T-cell (primary cell): ENCODE measurements at regions not wholly inside any gene's neighbourhood (a gene's known extent, or its start where the extent isn't known, plus 50 kb on each side); places are given as distances from the start of the nearest gene placed in this dataset.

Experiments
- ATAC-seq, 4 experiments: fragments of 200-7000 bp in 3 of 4; fragments of 150-1000 bp in 1 of 4; cut with Tn5 transposase; replicated peaks in 1 of 4; 1 replicate in 3 of 4; 2 replicates in 1 of 4; pipeline ENCODE4 v1.10.0; 2021; ENCODE audit warnings: moderate library complexity in 3 of 4, mild to moderate bottlenecking in 2 of 4, moderate number of reproducible peaks in 1 of 4
- CTCF ChIA-PET, 2 donors: fragments of 300-600 bp; sonication (Branson Sonifier 250); formaldehyde crosslinking; loops; one replicate each; lab custom pipeline; 2022; ENCODE audit warnings: antibody characterized with exemption in 2 of 2; lab: Charles Lee
- POLR2A ChIA-PET, 2 donors: fragments of 300-600 bp; sonication (Branson Sonifier 250); formaldehyde crosslinking; loops; one replicate each; lab custom pipeline; 2022; ENCODE audit warnings: antibody characterized with exemption in 2 of 2; lab: Charles Lee
- DNase-seq, 35 experiments: peaks; one replicate each; pipeline versions ENCODE4 v3.0.0 to v3.0.0-alpha.2; 2013 to 2023
- H3K27ac ChIP-seq: one replicate; pipeline ENCODE4 v1.5.1; 2013; ENCODE audit warnings: low read length
- H3K27me3 ChIP-seq, 2 experiments: replicated peaks in 1 of 2; 1 replicate in 1 of 2; 2 replicates in 1 of 2; pipeline versions ENCODE4 v1.6.1 to v1.7.0; 2013; ENCODE audit warnings: low read length in 1 of 2, mixed read lengths in 1 of 2; ENCODE audit not compliant: control insufficient read depth in 2 of 2, insufficient read depth in 2 of 2; ENCODE audit errors: extremely low read depth in 1 of 2
- H3K36me3 ChIP-seq, 2 donors: 1 replicate in 1 of 2; 2 replicates in 1 of 2; pipeline versions ENCODE4 v1.6.1 to v1.7.0; 2013; ENCODE audit warnings: low read length in 1 of 2; ENCODE audit not compliant: control insufficient read depth in 2 of 2, insufficient read depth in 1 of 2; ENCODE audit errors: extremely low read depth in 1 of 2
- H3K4me1 ChIP-seq, 2 experiments: 1 replicate in 1 of 2; 2 replicates in 1 of 2; pipeline versions ENCODE4 v1.6.1 to v1.7.0; 2013; ENCODE audit warnings: low read length in 2 of 2, mixed read lengths in 1 of 2; ENCODE audit not compliant: insufficient read depth in 2 of 2, control insufficient read depth in 1 of 2; ENCODE audit errors: extremely low read depth in 1 of 2
- H3K4me3 ChIP-seq, 2 donors: 1 replicate in 1 of 2; 2 replicates in 1 of 2; pipeline versions ENCODE4 v1.5.1 to v1.7.0; 2013; ENCODE audit warnings: mild to moderate bottlenecking in 2 of 2, low read length in 1 of 2, moderate library complexity in 1 of 2; ENCODE audit not compliant: control insufficient read depth in 1 of 2; ENCODE audit errors: extremely low read depth in 1 of 2
- H3K9me3 ChIP-seq: 2 replicates; pipeline ENCODE4 v1.7.0; 2013
- H3K27ac Mint-ChIP-seq, 2 donors: one replicate each; pipeline ENCODE4 v1.8.0; 2020 to 2021; ENCODE audit warnings: mild to moderate bottlenecking in 2 of 2, mixed read lengths in 2 of 2
- H3K27me3 Mint-ChIP-seq, 2 donors: one replicate each; pipeline ENCODE4 v1.8.0; 2021 to 2022; ENCODE audit warnings: mixed read lengths in 2 of 2
- H3K36me3 Mint-ChIP-seq: one replicate; pipeline ENCODE4 v1.8.0; 2021; ENCODE audit warnings: mixed read lengths
- H3K4me1 Mint-ChIP-seq, 3 donors: one replicate each; pipeline ENCODE4 v1.8.0; 2020 to 2022; ENCODE audit warnings: mixed read lengths in 3 of 3, mild to moderate bottlenecking in 1 of 3
- H3K4me3 Mint-ChIP-seq, 3 donors: one replicate each; pipeline ENCODE4 v1.8.0; 2020 to 2022; ENCODE audit warnings: mild to moderate bottlenecking in 3 of 3, mixed read lengths in 3 of 3, moderate library complexity in 3 of 3
- H3K9me3 Mint-ChIP-seq, 3 donors: one replicate each; pipeline ENCODE4 v1.8.0; 2020 to 2022; ENCODE audit warnings: mixed read lengths in 3 of 3
- whole genome bisulfite sequencing: methylation state at CpG from one replicate; pipeline ENCODE4 v1.1.5; 2013; ENCODE audit warnings: missing lambda C conversion rate; ENCODE audit not compliant: insufficient coverage; 5-methylcytosine and 5-hydroxymethylcytosine counted together

DNA sequence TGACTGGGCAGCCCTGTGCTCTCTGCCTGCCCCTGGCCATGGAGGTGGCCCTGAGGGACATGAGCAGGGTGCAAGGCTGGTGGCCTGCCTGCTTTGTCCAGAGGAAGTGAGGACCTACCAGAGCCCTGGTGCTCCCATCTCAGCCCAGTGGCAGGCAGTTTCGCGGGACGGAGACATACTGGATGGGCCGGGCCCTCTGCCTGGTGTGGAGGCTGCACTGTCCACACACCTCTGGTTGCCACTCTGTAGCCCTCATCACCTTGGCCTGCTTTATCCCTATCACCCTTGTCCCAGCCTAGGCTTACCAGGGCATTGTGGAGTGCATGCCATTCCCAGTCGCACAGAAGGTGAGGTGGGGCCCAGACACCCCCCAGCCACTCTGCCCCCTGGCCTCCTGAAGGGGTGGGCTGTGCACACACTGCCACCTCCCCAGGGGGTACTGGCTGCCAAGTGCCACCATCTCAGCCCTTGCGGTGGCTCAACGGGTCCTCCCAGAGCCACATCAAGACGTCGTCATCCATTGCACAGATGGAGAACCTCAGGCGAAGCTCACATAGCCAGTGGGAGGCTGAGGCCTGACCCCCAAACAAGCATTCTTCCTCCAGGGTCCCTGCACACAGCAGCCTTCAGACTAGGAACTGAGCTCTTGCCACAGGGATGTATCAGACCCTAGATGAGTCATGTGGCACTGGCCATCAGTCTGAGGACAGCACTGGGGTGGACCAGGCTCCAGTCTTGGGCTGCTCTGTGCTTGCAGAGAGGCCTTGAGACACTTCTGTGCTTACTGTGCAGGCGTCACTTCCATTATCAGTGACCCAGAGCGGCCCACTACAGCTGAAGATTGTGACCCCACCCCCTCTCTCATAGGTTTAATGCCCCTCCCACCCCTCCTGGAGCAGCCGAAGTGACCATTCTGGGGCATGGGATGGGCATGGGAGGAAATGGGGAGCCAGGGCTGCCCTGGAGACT lies 176.1 kb downstream of the IGLL1 start:
- no peaks in the 10 kb centered on the region for H3K9me3 ChIP-seq
- Mint-ChIP-seq H3K9me3 (no peaks in the 10 kb centered on the region), H3K4me1 (no peaks in the 10 kb centered on the region), H3K27me3 (peaks cover 3% of the 10 kb centered on the region in 2 donors), H3K36me3 (no peaks in the 10 kb centered on the region), H3K27ac (no peak overlapping the region), H3K4me3 (peak overlapping the region in 2 of 3 donors; percentile 22 to 41)
- DNase-seq = no peak
- H3K27me3 ChIP-seq = peaks cover 0 to 24% of the 10 kb centered on the region in 2 experiments
- no peak overlapping the region for H3K27ac ChIP-seq
- ChIA-PET POLR2A (no interaction called here), CTCF (no interaction called here)
- no peak for ATAC-seq
- H3K4me3 ChIP-seq = no peak overlapping the region
- no peaks in the 10 kb centered on the region for H3K36me3 ChIP-seq
- 90% methylated on average over 10 of the region's 13 CpGs for WGBS
- H3K4me1 ChIP-seq = peaks cover 0 to 8% of the 10 kb centered on the region in 2 experiments

DNA sequence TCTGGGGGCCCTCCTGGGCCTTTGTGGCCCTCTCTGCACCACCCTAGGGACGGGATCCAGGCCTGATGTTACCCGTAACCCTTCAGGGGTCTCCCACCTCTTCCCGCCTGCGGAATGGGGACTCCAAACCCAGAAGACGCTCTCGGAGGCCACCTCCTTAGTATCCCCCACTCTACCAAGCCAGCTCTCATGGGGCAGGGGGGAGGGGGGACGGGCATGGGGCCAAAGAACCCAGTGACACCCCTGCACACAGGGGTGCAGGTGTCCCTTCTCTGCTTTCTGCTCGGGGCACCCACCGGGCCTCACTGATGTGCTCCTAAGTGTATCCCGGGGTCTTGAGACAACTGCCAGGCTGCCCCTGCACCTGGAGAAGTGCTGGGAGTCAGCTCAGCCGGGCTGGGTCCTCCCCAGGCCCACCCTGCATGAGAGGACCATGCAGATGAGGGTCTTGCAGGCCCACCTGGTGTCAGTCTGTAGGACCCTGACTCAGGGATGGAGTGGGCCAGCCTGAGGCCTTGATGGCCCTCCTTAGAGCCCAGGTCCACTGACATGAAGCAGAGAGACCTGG lies 176.9 kb downstream of the IGLL1 start:
- Mint-ChIP-seq H3K9me3 (no peaks in the 10 kb centered on the region), H3K27ac (no peak overlapping the region), H3K36me3 (no peaks in the 10 kb centered on the region), H3K27me3 (peaks cover 3% of the 10 kb centered on the region in 2 donors), H3K4me1 (no peaks in the 10 kb centered on the region), H3K4me3 (peak overlapping the region in 2 of 3 donors; percentile 13 to 21)
- peaks cover 0 to 24% of the 10 kb centered on the region in 2 experiments for H3K27me3 ChIP-seq
- no peaks in the 10 kb centered on the region for H3K36me3 ChIP-seq
- no peak for ATAC-seq
- 100% methylated on average over 2 of the region's 11 CpGs for WGBS
- DNase-seq = no peak
- H3K4me1 ChIP-seq = peaks cover 0 to 8% of the 10 kb centered on the region in 2 experiments
- CTCF ChIA-PET = interaction anchor here in 1 of 2 donors (0.6 kb wide), 1 partner anchor 711 kb away, joined by 3 read pairs; no protein-coding TSS in a partner anchor
- H3K27ac ChIP-seq = no peak overlapping the region
- no peak overlapping the region for H3K4me3 ChIP-seq
- POLR2A ChIA-PET = no interaction called here
- H3K9me3 ChIP-seq = no peaks in the 10 kb centered on the region

DNA sequence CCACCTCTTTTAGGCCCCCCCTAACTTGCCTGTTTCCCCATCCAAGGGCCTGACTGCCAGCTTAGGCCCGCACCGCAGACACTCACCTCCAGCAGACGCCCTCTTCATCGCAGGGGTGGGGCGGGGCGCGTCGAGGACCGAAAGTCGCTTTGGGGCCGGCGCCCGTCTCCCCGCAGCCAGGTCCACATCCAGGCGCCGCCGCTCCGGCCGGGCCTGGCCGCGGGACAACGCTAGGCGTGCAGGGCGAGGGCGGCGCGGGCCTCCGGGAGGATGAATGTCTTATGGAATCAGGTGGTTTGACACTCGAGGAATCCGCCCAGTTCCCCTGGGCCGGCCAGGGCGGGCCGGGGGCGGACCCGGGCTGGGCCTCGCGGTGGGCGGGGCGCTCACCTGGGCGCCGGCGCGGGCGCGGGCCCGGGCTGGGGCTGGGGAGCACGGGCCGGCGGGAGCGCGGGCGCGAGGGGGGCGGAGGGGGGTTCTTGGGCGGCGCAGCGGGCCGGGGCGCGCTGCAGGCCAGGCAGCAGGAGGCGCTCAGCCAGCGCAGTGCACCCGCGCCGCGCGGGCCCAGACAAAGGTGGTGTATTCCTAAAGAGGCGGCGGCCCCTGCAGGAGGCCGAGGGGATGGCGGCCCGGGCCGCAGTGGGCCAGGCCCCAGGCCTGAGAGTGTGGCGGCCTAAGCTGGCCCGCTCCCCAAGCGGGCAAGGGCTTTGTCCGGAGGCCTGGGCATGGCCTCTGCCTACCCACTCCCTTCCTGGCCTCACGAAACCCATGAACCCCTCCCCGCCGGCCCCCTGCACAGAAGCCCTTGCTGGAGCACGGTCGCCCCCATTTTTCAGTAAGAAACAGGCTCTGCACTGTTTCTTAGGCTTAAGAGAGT lies 177.6 kb downstream of the IGLL1 start:
- Histone ChIP-seq H3K27ac (no peak overlapping the region), H3K27me3 (peaks cover 0 to 24% of the 10 kb centered on the region in 2 experiments), H3K36me3 (no peaks in the 10 kb centered on the region), H3K4me1 (peaks cover 0 to 8% of the 10 kb centered on the region in 2 experiments), H3K9me3 (no peaks in the 10 kb centered on the region), H3K4me3 (peak overlapping the region in 1 of 2 donors; percentile 27)
- no peaks in the 10 kb centered on the region for H3K4me1 Mint-ChIP-seq
- H3K36me3 Mint-ChIP-seq = no peaks in the 10 kb centered on the region
- H3K9me3 Mint-ChIP-seq = no peaks in the 10 kb centered on the region
- ChIA-PET POLR2A (no interaction called here), CTCF (interaction anchor here in 1 of 2 donors (0.6 kb wide), 1 partner anchor 711 kb away, joined by 3 read pairs; no protein-coding TSS in a partner anchor)
- H3K27ac Mint-ChIP-seq = no peak overlapping the region
- ATAC-seq (peak; percentile 71 to 92 (median 82)), DNase-seq (peak in 31 of 35 experiments; percentile 11 to 66 (median 34))
- peaks cover 3% of the 10 kb centered on the region in 2 donors for H3K27me3 Mint-ChIP-seq
- 20% methylated on average over 63 of the region's 82 CpGs for WGBS
- H3K4me3 Mint-ChIP-seq = peak overlapping the region in 2 of 3 donors; percentile 21

DNA sequence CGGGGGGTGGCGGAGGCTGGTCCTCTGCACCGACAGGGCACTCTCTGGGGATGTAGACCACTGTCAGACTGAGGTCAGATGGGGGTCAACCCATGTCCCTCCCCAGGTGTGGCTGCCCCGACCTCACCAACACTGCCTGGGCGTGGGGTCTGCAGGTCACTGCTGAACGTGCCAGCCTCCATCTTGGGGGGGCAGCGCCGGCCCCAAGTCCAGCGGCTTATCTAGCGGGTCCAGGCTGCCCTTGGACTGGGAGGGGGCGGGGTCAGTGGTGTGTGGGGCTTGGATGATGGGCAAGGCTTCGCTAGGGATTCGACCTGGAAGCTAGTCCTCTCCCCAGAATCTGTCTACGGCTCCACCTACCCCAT lies 178.2 kb downstream of the IGLL1 start:
- H3K4me3 ChIP-seq = peak overlapping the region in 1 of 2 donors; percentile 27
- H3K9me3 ChIP-seq = no peaks in the 10 kb centered on the region
- no peak overlapping the region for H3K27ac ChIP-seq
- ChIA-PET POLR2A (no interaction called here), CTCF (no interaction called here)
- no peaks in the 10 kb centered on the region for H3K36me3 ChIP-seq
- ATAC-seq (no peak), DNase-seq (no peak)
- peaks cover 3% of the 10 kb centered on the region in 2 donors for H3K27me3 Mint-ChIP-seq
- no peaks in the 10 kb centered on the region for H3K9me3 Mint-ChIP-seq
- peaks cover 0 to 24% of the 10 kb centered on the region in 2 experiments for H3K27me3 ChIP-seq
- no peak overlapping the region for H3K27ac Mint-ChIP-seq
- no peaks in the 10 kb centered on the region for H3K36me3 Mint-ChIP-seq
- peaks cover 0 to 8% of the 10 kb centered on the region in 2 experiments for H3K4me1 ChIP-seq
- peak overlapping the region in 1 of 3 donors; percentile 21 for H3K4me3 Mint-ChIP-seq
- H3K4me1 Mint-ChIP-seq = no peaks in the 10 kb centered on the region
- WGBS = 91% methylated on average over 1 of the region's 14 CpGs

DNA sequence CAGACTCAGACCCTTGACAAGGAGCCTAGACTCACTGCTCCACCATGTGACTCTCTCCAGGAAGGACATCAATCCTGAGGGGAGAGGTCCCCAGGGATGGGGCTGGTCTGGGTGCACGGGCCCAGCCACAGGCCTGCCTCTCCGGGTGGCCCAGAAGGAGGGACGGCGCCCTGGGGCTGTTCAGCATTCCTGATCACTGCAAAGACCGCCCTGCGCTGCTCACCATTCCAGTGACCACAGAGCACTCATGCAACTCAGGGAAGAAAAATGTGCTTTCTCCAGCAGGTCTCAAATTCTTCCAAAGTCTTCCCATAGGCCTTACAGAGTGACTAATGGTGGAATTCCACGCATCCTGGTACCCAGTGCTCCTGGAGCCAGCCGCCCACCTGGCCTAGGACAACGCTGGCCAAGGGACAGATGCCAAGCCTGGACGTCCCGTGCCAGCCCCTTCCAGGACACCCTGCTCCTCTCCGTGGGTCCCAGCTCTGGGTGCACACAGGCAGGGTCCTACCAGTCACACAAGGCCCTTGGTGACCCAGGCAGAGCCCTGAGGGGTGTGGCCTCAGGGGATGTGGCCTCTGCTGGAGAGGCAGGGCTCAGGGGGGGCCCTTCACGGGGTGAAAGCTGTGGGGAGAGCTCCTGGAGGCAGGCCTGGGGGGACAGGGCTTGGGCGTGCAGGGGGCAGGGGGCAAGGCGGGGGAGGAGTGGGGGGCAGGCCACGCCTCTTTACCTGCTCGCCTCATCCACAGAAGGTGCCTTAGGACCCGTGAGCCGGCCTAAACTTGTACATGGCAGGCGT lies 178.8 kb downstream of the IGLL1 start:
- ChIA-PET CTCF (no interaction called here), POLR2A (no interaction called here)
- Mint-ChIP-seq H3K27me3 (peaks cover 3% of the 10 kb centered on the region in 2 donors), H3K36me3 (no peaks in the 10 kb centered on the region), H3K4me3 (no peak overlapping the region), H3K4me1 (no peaks in the 10 kb centered on the region), H3K27ac (no peak overlapping the region), H3K9me3 (no peaks in the 10 kb centered on the region)
- peaks cover 0 to 26% of the 10 kb centered on the region in 2 experiments for H3K27me3 ChIP-seq
- no peak for ATAC-seq
- no peak overlapping the region for H3K4me3 ChIP-seq
- DNase-seq = no peak
- no peaks in the 10 kb centered on the region for H3K9me3 ChIP-seq
- H3K27ac ChIP-seq = no peak overlapping the region
- no peaks in the 10 kb centered on the region for H3K36me3 ChIP-seq
- 94% methylated on average over 13 of the region's 20 CpGs for WGBS
- peaks cover 0 to 8% of the 10 kb centered on the region in 2 experiments for H3K4me1 ChIP-seq
